ENCODE measurements at regions not wholly inside any gene's neighbourhood (a gene's known extent, or its start where the extent isn't known, plus 50 kb on each side); places are given as distances from the start of the nearest gene placed in this dataset.
"Not testable (repeated sequence)": the region's sequence is repeated elsewhere in the genome, so short reads cannot be mapped to it uniquely, and the experiment has no call there.

DNA sequence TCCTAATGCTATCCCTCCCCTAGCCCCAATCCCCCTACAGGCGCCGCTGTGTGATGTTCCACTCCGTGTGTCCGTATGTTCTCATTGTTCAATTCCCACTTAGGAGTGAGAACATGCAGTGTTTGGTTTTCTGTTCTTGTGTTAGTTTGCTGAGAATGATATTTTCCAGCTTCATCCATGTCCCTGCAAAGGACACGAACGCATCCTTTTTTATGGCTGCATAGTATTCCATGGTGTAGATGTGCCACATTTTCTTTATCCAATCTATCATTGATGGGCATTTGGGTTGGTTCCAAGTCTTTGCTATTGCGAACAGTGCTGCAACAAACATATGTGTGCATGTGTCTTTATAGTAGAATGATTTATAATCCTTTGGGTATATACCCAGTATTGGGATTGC lies 174.2 kb upstream of the FOXK1 start:
- not testable (repeated sequence) for H3K4me1 ChIP-seq (ENCODE audit: control insufficient read depth, insufficient read depth, low read length); H3K36me3 ChIP-seq (ENCODE audit: control insufficient read depth, insufficient read depth, low read length); H3K27me3 ChIP-seq (ENCODE audit: control insufficient read depth, insufficient read depth, low read length, poor library complexity, severe bottlenecking); H3K27ac ChIP-seq (ENCODE audit: insufficient read depth, low read depth, low read length, poor library complexity, severe bottlenecking); H3K4me3 ChIP-seq (ENCODE audit: insufficient read depth, low read depth, low read length); H3K9me3 ChIP-seq (ENCODE audit: control insufficient read depth, low read length)
- WGBS, 2 experiments: 68 to 83% methylated on average over 7 of the region's 7 CpGs

DNA sequence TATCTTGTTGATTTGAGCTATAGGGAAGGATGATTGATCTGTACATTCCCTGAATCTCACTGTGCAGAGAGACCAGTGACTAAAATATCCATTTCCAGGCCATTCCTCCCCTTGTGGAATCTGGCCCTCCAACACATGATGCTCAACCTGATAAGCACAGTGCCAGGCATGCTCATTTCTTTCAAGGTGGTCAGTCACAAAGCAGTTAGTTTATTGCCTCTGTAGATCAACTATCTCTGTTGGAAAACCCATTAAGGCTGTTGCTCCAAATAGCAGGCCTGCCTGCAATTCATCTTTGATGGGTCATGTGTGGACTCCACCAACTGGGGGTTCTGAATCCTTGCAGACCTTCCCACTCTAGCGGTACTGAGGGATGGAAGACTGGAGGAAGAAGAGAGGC lies 168.6 kb upstream of the FOXK1 start:
- no peaks in the 10 kb centered on the region for H3K4me1 ChIP-seq (ENCODE audit: control insufficient read depth, insufficient read depth, low read length)
- 94 to 98% methylated on average over 1 of the region's 1 CpG for WGBS, 2 experiments

GRCh38 chr7:4519819-4520520 lies 162.1 kb upstream of the FOXK1 start:
- 77 to 83% methylated on average over 7 of the region's 7 CpGs for WGBS, 2 experiments
- Histone ChIP-seq H3K9me3 (ENCODE audit: control insufficient read depth, low read length) (no peaks in the 10 kb centered on the region), H3K4me3 (ENCODE audit: insufficient read depth, low read depth, low read length) (no peak overlapping the region), H3K4me1 (ENCODE audit: control insufficient read depth, insufficient read depth, low read length) (no peaks in the 10 kb centered on the region), H3K27ac (ENCODE audit: insufficient read depth, low read depth, low read length, poor library complexity, severe bottlenecking) (no peak overlapping the region), H3K36me3 (ENCODE audit: control insufficient read depth, insufficient read depth, low read length) (no peaks in the 10 kb centered on the region), H3K27me3 (ENCODE audit: control insufficient read depth, insufficient read depth, low read length, poor library complexity, severe bottlenecking) (no peaks in the 10 kb centered on the region)

More for the DNA sequence above, 168.6 kb upstream of the FOXK1 start:
- no peaks in the 10 kb centered on the region for H3K36me3 ChIP-seq (ENCODE audit: control insufficient read depth, insufficient read depth, low read length)
- H3K27ac ChIP-seq (ENCODE audit: insufficient read depth, low read depth, low read length, poor library complexity, severe bottlenecking): no peak overlapping the region
- no peaks in the 10 kb centered on the region for H3K9me3 ChIP-seq (ENCODE audit: control insufficient read depth, low read length)
- H3K27me3 ChIP-seq (ENCODE audit: control insufficient read depth, insufficient read depth, low read length, poor library complexity, severe bottlenecking): no peaks in the 10 kb centered on the region
- no peak overlapping the region for H3K4me3 ChIP-seq (ENCODE audit: insufficient read depth, low read depth, low read length)

- Histone ChIP-seq H3K4me1 (ENCODE audit: control insufficient read depth, insufficient read depth, low read length) (no peaks in the 10 kb centered on the region), H3K9me3 (ENCODE audit: control insufficient read depth, low read length) (no peaks in the 10 kb centered on the region), H3K27me3 (ENCODE audit: control insufficient read depth, insufficient read depth, low read length, poor library complexity, severe bottlenecking) (no peaks in the 10 kb centered on the region), H3K27ac (ENCODE audit: insufficient read depth, low read depth, low read length, poor library complexity, severe bottlenecking) (no peak overlapping the region), H3K4me3 (ENCODE audit: insufficient read depth, low read depth, low read length) (no peak overlapping the region), H3K36me3 (ENCODE audit: control insufficient read depth, insufficient read depth, low read length) (no peaks in the 10 kb centered on the region)
Measured at GRCh38 chr7:4523219-4523618, 158.9 kb upstream of the FOXK1 start.

- H3K27ac ChIP-seq (ENCODE audit: insufficient read depth, low read depth, low read length, poor library complexity, severe bottlenecking): no peak overlapping the region
- H3K4me1 ChIP-seq (ENCODE audit: control insufficient read depth, insufficient read depth, low read length): no peaks in the 10 kb centered on the region
- no peaks in the 10 kb centered on the region for H3K27me3 ChIP-seq (ENCODE audit: control insufficient read depth, insufficient read depth, low read length, poor library complexity, severe bottlenecking)
- H3K36me3 ChIP-seq (ENCODE audit: control insufficient read depth, insufficient read depth, low read length): no peaks in the 10 kb centered on the region
- H3K9me3 ChIP-seq (ENCODE audit: control insufficient read depth, low read length): no peaks in the 10 kb centered on the region
- H3K4me3 ChIP-seq (ENCODE audit: insufficient read depth, low read depth, low read length): no peak overlapping the region
- 81 to 85% methylated on average over 6 of the region's 6 CpGs for WGBS, 2 experiments
Measured at GRCh38 chr7:4523873-4524272, 158.2 kb upstream of the FOXK1 start.

DNA sequence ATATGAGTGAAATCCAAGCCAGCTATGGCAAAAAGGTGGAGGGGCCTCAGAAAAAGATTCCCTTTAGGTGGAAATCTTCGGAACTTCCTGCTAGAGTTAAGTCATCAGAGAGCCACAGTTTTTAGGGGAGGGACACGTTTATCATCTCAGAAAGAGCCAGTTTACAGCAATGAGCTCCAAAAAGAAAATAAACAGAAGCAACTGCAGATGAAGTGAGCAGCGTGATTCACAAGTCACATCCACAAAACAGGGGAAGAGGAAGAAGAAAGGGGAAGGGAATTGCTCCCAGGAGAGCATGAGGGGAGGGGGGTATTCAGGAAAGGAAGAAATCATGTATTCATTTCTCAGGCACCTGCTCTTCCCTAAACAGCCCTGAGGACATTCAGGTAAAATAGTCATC lies 156.2 kb upstream of the FOXK1 start:
- 81 to 84% methylated on average over 3 of the region's 3 CpGs for WGBS, 2 experiments
- Histone ChIP-seq H3K9me3 (ENCODE audit: control insufficient read depth, low read length) (no peaks in the 10 kb centered on the region), H3K4me1 (ENCODE audit: control insufficient read depth, insufficient read depth, low read length) (no peaks in the 10 kb centered on the region), H3K27ac (ENCODE audit: insufficient read depth, low read depth, low read length, poor library complexity, severe bottlenecking) (no peak overlapping the region), H3K27me3 (ENCODE audit: control insufficient read depth, insufficient read depth, low read length, poor library complexity, severe bottlenecking) (no peaks in the 10 kb centered on the region), H3K4me3 (ENCODE audit: insufficient read depth, low read depth, low read length) (no peak overlapping the region), H3K36me3 (ENCODE audit: control insufficient read depth, insufficient read depth, low read length) (no peaks in the 10 kb centered on the region)

- Histone ChIP-seq H3K9me3 (ENCODE audit: control insufficient read depth, low read length) (no peaks in the 10 kb centered on the region), H3K27ac (ENCODE audit: insufficient read depth, low read depth, low read length, poor library complexity, severe bottlenecking) (no peak overlapping the region), H3K4me1 (ENCODE audit: control insufficient read depth, insufficient read depth, low read length) (no peaks in the 10 kb centered on the region), H3K4me3 (ENCODE audit: insufficient read depth, low read depth, low read length) (no peak overlapping the region), H3K36me3 (ENCODE audit: control insufficient read depth, insufficient read depth, low read length) (no peaks in the 10 kb centered on the region), H3K27me3 (ENCODE audit: control insufficient read depth, insufficient read depth, low read length, poor library complexity, severe bottlenecking) (no peaks in the 10 kb centered on the region)
- WGBS, 2 experiments: 87 to 91% methylated on average over 8 of the region's 8 CpGs
Measured at GRCh38 chr7:4527988-4528636, 154.0 kb upstream of the FOXK1 start.

GRCh38 chr7:4531236-4531635 lies 150.9 kb upstream of the FOXK1 start:
- no peaks in the 10 kb centered on the region for H3K36me3 ChIP-seq (ENCODE audit: control insufficient read depth, insufficient read depth, low read length)
- H3K27me3 ChIP-seq (ENCODE audit: control insufficient read depth, insufficient read depth, low read length, poor library complexity, severe bottlenecking): no peaks in the 10 kb centered on the region
- no peaks in the 10 kb centered on the region for H3K4me1 ChIP-seq (ENCODE audit: control insufficient read depth, insufficient read depth, low read length)
- H3K27ac ChIP-seq (ENCODE audit: insufficient read depth, low read depth, low read length, poor library complexity, severe bottlenecking): no peak overlapping the region
- H3K4me3 ChIP-seq (ENCODE audit: insufficient read depth, low read depth, low read length): no peak overlapping the region
- WGBS, 2 experiments: 65 to 68% methylated on average over 6 to 7 of the region's 7 CpGs
- H3K9me3 ChIP-seq (ENCODE audit: control insufficient read depth, low read length): no peaks in the 10 kb centered on the region

DNA sequence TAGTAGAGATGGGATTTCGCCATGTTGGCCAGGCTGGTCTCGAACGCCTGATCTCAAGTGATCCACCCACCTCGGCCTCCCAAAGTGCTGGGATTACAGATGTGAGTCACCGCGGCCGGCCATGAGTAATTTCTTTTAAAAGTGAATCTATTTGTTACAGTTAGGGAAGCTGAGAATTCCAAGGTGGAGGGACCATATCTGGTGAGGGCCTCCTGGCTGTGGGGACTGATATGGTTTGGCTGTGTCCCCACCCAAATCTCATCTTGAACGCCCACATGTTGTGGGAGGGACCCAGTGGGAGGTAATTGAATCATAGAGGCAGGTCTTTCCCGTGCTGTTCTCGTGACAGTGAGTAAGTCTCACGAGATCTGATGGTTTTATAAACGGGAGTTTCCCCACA lies 148.8 kb upstream of the FOXK1 start:
- not testable (repeated sequence) for H3K27me3 ChIP-seq (ENCODE audit: control insufficient read depth, insufficient read depth, low read length, poor library complexity, severe bottlenecking); H3K9me3 ChIP-seq (ENCODE audit: control insufficient read depth, low read length); H3K4me3 ChIP-seq (ENCODE audit: insufficient read depth, low read depth, low read length); H3K27ac ChIP-seq (ENCODE audit: insufficient read depth, low read depth, low read length, poor library complexity, severe bottlenecking); H3K36me3 ChIP-seq (ENCODE audit: control insufficient read depth, insufficient read depth, low read length); H3K4me1 ChIP-seq (ENCODE audit: control insufficient read depth, insufficient read depth, low read length)
- 86 to 88% methylated on average over 12 of the region's 12 CpGs for WGBS, 2 experiments

DNA sequence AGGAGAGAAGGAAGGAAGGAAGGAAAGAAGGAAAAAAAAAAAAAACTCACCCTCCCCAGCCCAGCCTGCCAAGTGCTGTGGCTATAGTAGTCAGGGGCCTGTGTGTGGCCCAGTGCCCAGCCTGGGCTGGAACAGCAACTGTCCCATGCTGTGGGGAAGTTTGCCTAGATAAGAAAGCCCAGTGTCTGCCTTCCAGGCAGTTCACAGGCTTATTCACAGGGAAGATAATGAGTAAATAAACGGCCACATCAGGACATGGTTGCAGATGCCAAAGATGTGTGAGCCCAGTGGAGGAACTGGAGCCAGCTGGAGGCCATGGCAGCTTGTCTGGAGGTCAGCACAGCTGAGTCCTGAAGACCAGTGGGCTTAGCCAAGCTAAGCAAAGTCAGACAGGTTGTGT lies 132.4 kb upstream of the FOXK1 start:
- H3K27ac ChIP-seq (ENCODE audit: insufficient read depth, low read depth, low read length, poor library complexity, severe bottlenecking): no peak overlapping the region
- H3K4me3 ChIP-seq (ENCODE audit: insufficient read depth, low read depth, low read length): no peak overlapping the region
- H3K36me3 ChIP-seq (ENCODE audit: control insufficient read depth, insufficient read depth, low read length): no peaks in the 10 kb centered on the region
- no peaks in the 10 kb centered on the region for H3K27me3 ChIP-seq (ENCODE audit: control insufficient read depth, insufficient read depth, low read length, poor library complexity, severe bottlenecking)
- H3K9me3 ChIP-seq (ENCODE audit: control insufficient read depth, low read length): no peaks in the 10 kb centered on the region
- H3K4me1 ChIP-seq (ENCODE audit: control insufficient read depth, insufficient read depth, low read length): no peaks in the 10 kb centered on the region
- WGBS, 2 experiments: 69 to 84% methylated on average over 1 of the region's 1 CpG

Measured in ectodermal cell (in vitro differentiated cells).